Cardiac muscle cell (in vitro differentiated cells and primary cell): ENCODE measurements at regions not wholly inside any gene's neighbourhood (a gene's known extent, or its start where the extent isn't known, plus 50 kb on each side); places are given as distances from the start of the nearest gene placed in this dataset.
"Not testable (repeated sequence)": the region's sequence is repeated elsewhere in the genome, so short reads cannot be mapped to it uniquely, and the experiment has no call there.

Source experiments
- DNase-seq, 2 donors: peaks; one replicate each; pipeline versions ENCODE4 v3.0.0 to v3.0.0-alpha.2; 2010 to 2017; ENCODE audit warnings: low read depth in 1 of 2, low spot score in 1 of 2
- H3K27ac ChIP-seq: fragments of 200-600 bp; sonication (generic); 2 replicates; pipeline ENCODE4 v1.5.1; 2016
- H3K27me3 ChIP-seq: fragments of 200-600 bp; sonication (generic); 2 replicates; pipeline ENCODE4 v1.6.0; 2016; ENCODE audit warnings: control low read depth
- H3K36me3 ChIP-seq: fragments of 200-600 bp; sonication (generic); 2 replicates; pipeline ENCODE4 v1.5.1; 2016; ENCODE audit warnings: control low read depth
- H3K4me1 ChIP-seq: fragments of 200-600 bp; sonication (generic); 2 replicates; pipeline ENCODE4 v1.8.1; 2017; ENCODE audit warnings: low read depth, mild to moderate bottlenecking, mixed run types
- H3K4me3 ChIP-seq: fragments of 200-600 bp; sonication (generic); 2 replicates; pipeline ENCODE4 v1.5.1; 2016; ENCODE audit warnings: mild to moderate bottlenecking
- H3K9me3 ChIP-seq: fragments of 200-600 bp; sonication (generic); 2 replicates; pipeline ENCODE4 v1.5.1; 2017; ENCODE audit warnings: low read depth, mild to moderate bottlenecking, control low read depth
- CTCF ChIP-seq: IDR thresholded peaks from 2 replicates; pipeline ENCODE4 v1.5.1; 2012; ENCODE audit warnings: low read depth, mild to moderate bottlenecking, low read length

GRCh38 chr4:170682558-170683294 is 593.0 kb upstream of the AADAT start:
- Histone ChIP-seq H3K4me3 (no peak overlapping the region), H3K36me3 (no peaks in the 10 kb centered on the region), H3K9me3 (no peaks in the 10 kb centered on the region), H3K27me3 (no peaks in the 10 kb centered on the region), H3K27ac (no peak overlapping the region), H3K4me1 (no peaks in the 10 kb centered on the region)
- TF ChIP-seq CTCF: no peak
- no peak for DNase-seq

- H3K27me3 ChIP-seq, H3K27ac ChIP-seq, DNase-seq, H3K36me3 ChIP-seq, H3K9me3 ChIP-seq, H3K4me1 ChIP-seq, H3K4me3 ChIP-seq: not testable (repeated sequence)
Measured at GRCh38 chr4:170682087-170682486, 592.3 kb upstream of the AADAT start.

DNA sequence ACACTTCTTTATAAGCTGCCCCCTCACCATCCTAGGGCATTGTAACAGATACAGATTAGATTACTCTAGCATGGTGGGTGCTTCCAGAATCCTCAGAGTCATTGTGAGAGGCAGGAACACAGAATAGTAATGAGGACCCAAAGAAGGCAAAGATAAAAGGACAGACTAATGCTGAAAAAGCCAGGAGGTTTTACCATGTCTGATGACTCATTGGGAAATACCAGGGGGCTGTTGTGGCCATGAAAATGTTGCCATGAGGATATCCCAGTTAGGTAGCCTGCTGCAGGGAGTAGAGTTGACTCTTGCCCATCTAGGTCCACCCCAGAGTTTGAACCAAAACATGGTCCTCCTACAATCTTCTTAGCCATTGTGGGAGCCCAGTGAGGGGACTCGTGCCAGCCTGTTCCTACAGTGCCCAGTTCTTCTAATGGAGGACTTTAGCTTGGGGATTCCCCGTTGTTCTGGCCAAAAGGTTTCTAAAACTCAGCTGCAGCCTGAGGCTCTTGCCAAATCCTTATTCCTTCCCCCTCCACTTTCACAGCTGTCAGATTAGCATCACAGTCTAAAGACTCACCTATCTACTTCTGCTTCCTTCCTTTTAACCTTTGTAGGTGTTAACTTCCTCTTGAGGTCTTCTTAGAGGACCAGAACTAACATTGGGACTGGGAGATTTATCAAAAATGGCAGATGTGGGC is 586.0 kb upstream of the AADAT start:
- no peak for TF ChIP-seq CTCF
- no peak for DNase-seq
- Histone ChIP-seq H3K4me1 (peaks cover 5% of the 10 kb centered on the region), H3K36me3 (no peaks in the 10 kb centered on the region), H3K27me3 (no peaks in the 10 kb centered on the region), H3K9me3 (no peaks in the 10 kb centered on the region), H3K4me3 (no peak overlapping the region), H3K27ac (no peak overlapping the region)

DNA sequence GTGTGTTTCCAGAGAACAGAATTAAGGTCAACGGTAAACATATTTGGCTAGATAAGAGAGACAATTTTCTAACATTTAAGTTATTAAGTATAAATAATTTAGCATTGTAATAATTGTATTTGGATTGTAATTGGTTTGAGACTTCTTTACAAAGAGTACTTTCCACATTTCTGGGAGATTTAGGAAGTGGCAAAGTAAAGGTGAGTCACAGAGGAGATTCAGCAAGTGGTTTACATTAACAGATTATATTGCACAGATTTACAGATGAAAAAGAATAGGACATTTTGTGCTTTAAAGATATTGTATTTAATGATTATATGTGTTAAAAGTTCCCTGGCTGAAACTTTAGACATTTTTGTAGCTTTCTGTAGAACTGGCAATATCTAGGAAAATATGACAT is 584.4 kb upstream of the AADAT start:
- Histone ChIP-seq H3K27ac (no peak overlapping the region), H3K9me3 (no peaks in the 10 kb centered on the region), H3K4me1 (peaks cover 5% of the 10 kb centered on the region), H3K4me3 (no peak overlapping the region), H3K36me3 (no peaks in the 10 kb centered on the region), H3K27me3 (no peaks in the 10 kb centered on the region)
- TF ChIP-seq CTCF: no peak
- no peak for DNase-seq

DNA sequence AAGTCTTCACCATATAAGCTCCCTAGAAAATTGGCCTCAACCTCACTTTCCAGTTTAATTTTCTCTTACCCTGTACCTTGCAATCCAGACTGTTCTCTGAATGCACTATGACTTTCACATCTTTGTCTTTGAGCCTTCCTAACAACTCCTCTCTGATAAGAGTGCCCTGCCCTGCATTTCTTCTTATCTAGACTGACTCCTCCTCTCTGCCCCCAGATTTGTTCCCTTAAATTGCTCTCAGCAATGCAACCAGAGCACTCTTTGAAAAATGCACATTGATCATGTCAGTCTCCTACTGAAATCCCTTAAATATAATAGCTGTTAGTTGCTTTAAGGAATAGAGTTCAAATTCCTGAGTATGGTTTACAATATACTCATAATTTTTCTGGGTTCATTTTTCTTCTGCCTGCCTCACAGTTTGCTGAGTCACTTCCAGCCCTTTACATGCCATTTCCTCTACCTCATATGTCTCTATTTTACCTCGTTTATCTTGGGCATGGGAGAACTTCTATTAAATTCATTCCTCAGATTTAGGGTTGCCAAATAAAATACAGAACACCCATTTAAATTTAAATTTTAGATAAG is 582.7 kb upstream of the AADAT start:
- H3K36me3 ChIP-seq: no peaks in the 10 kb centered on the region
- DNase-seq: peak in 1 of 2 donors; percentile 23
- no peak overlapping the region for H3K4me3 ChIP-seq
- H3K27me3 ChIP-seq: no peaks in the 10 kb centered on the region
- no peaks in the 10 kb centered on the region for H3K9me3 ChIP-seq
- H3K4me1 ChIP-seq: peaks cover 5% of the 10 kb centered on the region
- TF ChIP-seq CTCF: no peak
- no peak overlapping the region for H3K27ac ChIP-seq

- TF ChIP-seq CTCF: no peak
- Histone ChIP-seq H3K36me3 (no peaks in the 10 kb centered on the region), H3K27ac (no peak overlapping the region)
Measured at GRCh38 chr4:170671171-170671570, 581.4 kb upstream of the AADAT start.

More at GRCh38 chr4:170671171-170671570, 581.4 kb upstream of the AADAT start:
- no peak for DNase-seq
- Histone ChIP-seq H3K4me1 (peaks cover 5% of the 10 kb centered on the region), H3K27me3 (no peaks in the 10 kb centered on the region), H3K4me3 (no peak overlapping the region), H3K9me3 (no peaks in the 10 kb centered on the region)
